ENCODE measurements at regions not wholly inside any gene's neighbourhood (a gene's known extent, or its start where the extent isn't known, plus 50 kb on each side); places are given as distances from the start of the nearest gene placed in this dataset.

GRCh38 chr6:126805861-126806260 is 312.6 kb upstream of the RSPO3 start:
- Histone ChIP-seq H3K36me3 (no peaks in the 10 kb centered on the region), H3K9me3 (no peaks in the 10 kb centered on the region), H3K4me1 (peaks cover 0 to 12% (median 11%) of the 10 kb centered on the region in 4 donors), H3K4me3 (no peak overlapping the region), H3K27me3 (no peaks in the 10 kb centered on the region), H3K27ac (replicated peaks in 1 of 4) (no peak overlapping the region)
- WGBS = 83% methylated on average over 1 of the region's 1 CpG
- intact Hi-C loops (cut with DNase I) = no loop called here
- TF ChIP-seq CTCF (IDR thresholded peaks at IDR 0.05) = no peak
- no peak for TF ChIP-seq EP300 (IDR thresholded peaks at IDR 0.05)
- TF ChIP-seq POLR2A (IDR thresholded peaks at IDR 0.05; ENCODE audit: low read depth) = no peak
- no peak for TF ChIP-seq POLR2AphosphoS5 (IDR thresholded peaks at IDR 0.05)
- no peak for DNase-seq (ENCODE audit: extremely low spot score)

DNA sequence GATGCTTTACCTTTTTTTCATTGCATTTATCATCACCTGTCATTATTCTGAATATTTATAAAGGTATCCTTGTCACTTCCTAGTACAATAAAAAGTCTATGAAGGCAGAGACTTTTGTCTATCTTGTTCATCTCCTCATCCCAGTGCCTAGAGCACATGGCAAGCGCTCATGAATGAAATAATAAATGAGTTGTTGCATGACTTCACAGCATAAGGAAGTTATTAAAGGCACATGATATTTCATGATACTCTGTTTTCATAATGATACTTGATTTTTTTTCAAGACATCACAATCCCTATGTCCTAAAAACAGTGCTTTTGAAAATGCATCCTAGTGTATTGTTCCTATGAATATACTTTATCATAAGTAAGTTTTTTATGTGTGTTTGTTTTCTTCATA is 310.6 kb upstream of the RSPO3 start:
- H3K36me3 ChIP-seq = no peaks in the 10 kb centered on the region
- no peak overlapping the region for H3K27ac ChIP-seq (replicated peaks in 1 of 4)
- WGBS = 90% methylated on average over 1 of the region's 1 CpG
- H3K9me3 ChIP-seq = no peaks in the 10 kb centered on the region
- TF ChIP-seq POLR2A (IDR thresholded peaks at IDR 0.05; ENCODE audit: low read depth) (no peak), POLR2AphosphoS5 (IDR thresholded peaks at IDR 0.05) (no peak), EP300 (IDR thresholded peaks at IDR 0.05) (no peak), CTCF (IDR thresholded peaks at IDR 0.05) (no peak)
- no peak overlapping the region for H3K4me3 ChIP-seq
- H3K4me1 ChIP-seq = peaks cover 0 to 31% (median 29%) of the 10 kb centered on the region in 4 donors
- no peak for DNase-seq (ENCODE audit: extremely low spot score)
- intact Hi-C loops (cut with DNase I) = no loop called here
- no peaks in the 10 kb centered on the region for H3K27me3 ChIP-seq

DNA sequence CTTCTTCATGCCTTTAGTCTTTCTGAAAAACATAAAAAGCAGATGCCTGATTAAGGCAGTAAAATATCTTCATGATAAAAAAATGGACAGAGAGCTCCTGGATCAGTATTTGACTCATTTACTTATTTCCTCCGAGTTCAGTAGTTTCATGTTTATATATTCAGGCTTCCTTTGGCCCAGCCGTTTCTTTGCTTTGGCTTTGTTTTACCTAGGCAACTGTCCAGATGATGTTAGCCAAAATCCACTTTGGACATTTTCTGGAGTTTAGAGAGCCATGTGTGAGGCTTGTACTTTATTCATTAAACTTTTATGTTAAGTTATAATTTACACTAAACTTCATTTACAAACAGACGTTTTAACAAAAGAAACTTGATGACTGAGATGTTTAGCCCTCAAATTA is 307.1 kb upstream of the RSPO3 start:
- no peaks in the 10 kb centered on the region for H3K27me3 ChIP-seq
- H3K36me3 ChIP-seq = no peaks in the 10 kb centered on the region
- H3K9me3 ChIP-seq = no peaks in the 10 kb centered on the region
- no peak overlapping the region for H3K4me3 ChIP-seq
- WGBS = 15% methylated on average over 3 of the region's 3 CpGs
- H3K27ac ChIP-seq (replicated peaks in 1 of 4) = peak overlapping the region; percentile 31 to 42 (median 39)
- DNase-seq (ENCODE audit: extremely low spot score) = no peak
- intact Hi-C loops (cut with DNase I) = no loop called here
- TF ChIP-seq CTCF (IDR thresholded peaks at IDR 0.05) = no peak
- no peak for TF ChIP-seq POLR2AphosphoS5 (IDR thresholded peaks at IDR 0.05)
- no peak for TF ChIP-seq EP300 (IDR thresholded peaks at IDR 0.05)
- no peak for TF ChIP-seq POLR2A (IDR thresholded peaks at IDR 0.05; ENCODE audit: low read depth)
- H3K4me1 ChIP-seq = peaks cover 0 to 27% (median 25%) of the 10 kb centered on the region in 4 donors

- 43% methylated on average over 3 of the region's 3 CpGs for WGBS
- DNase-seq (ENCODE audit: extremely low spot score) = no peak
- no peaks in the 10 kb centered on the region for H3K27me3 ChIP-seq
- H3K4me1 ChIP-seq = peaks cover 0 to 27% (median 25%) of the 10 kb centered on the region in 4 donors
- no peaks in the 10 kb centered on the region for H3K36me3 ChIP-seq
- H3K4me3 ChIP-seq = no peak overlapping the region
- intact Hi-C loops (cut with DNase I) = no loop called here
- peak overlapping the region; percentile 28 to 42 (median 34) for H3K27ac ChIP-seq (replicated peaks in 1 of 4)
- H3K9me3 ChIP-seq = no peaks in the 10 kb centered on the region
- TF ChIP-seq POLR2A (IDR thresholded peaks at IDR 0.05; ENCODE audit: low read depth) (no peak), EP300 (IDR thresholded peaks at IDR 0.05) (no peak), CTCF (IDR thresholded peaks at IDR 0.05) (no peak)
Measured at GRCh38 chr6:126812010-126812409, 306.5 kb upstream of the RSPO3 start.

DNA sequence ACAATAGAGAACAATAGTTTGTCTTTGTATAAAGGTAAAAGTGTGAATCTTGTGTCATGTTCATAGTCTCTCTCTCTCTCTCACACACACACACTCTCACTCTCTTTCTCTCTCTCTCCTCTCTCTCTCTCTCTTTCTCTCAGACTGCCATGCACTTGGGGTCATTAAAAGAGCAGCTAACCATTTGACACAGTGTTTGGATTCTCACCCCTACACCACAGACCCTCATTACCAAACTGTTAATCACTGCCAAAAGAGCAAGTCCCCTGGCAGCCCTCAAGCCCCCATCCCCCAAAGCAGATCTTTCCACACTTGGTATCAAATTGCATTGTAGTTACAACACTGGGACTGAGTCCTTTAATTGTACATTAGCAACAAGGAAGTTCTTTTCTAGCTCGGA is 305.8 kb upstream of the RSPO3 start:
- Histone ChIP-seq H3K27ac (replicated peaks in 1 of 4) (peak overlapping the region in 3 of 4 donors; percentile 4 to 31 (median 20)), H3K4me1 (peaks cover 0 to 27% (median 25%) of the 10 kb centered on the region in 4 donors), H3K36me3 (no peaks in the 10 kb centered on the region), H3K4me3 (no peak overlapping the region), H3K9me3 (no peaks in the 10 kb centered on the region), H3K27me3 (no peaks in the 10 kb centered on the region)
- TF ChIP-seq POLR2AphosphoS5 (IDR thresholded peaks at IDR 0.05) = no peak
- no peak for TF ChIP-seq EP300 (IDR thresholded peaks at IDR 0.05)
- TF ChIP-seq POLR2A (IDR thresholded peaks at IDR 0.05; ENCODE audit: low read depth) = no peak
- no peak for TF ChIP-seq CTCF (IDR thresholded peaks at IDR 0.05)
- WGBS = 67% methylated on average over 1 of the region's 1 CpG
- no peak for DNase-seq (ENCODE audit: extremely low spot score)
- intact Hi-C loops (cut with DNase I) = no loop called here
